ENCODE measurements at regions not wholly inside any gene's neighbourhood (a gene's known extent, or its start where the extent isn't known, plus 50 kb on each side); places are given as distances from the start of the nearest gene placed in this dataset.

GRCh38 chr14:85892251-85892650 is 362.3 kb downstream of the FLRT2 start:
- TF ChIP-seq FOXP2 (optimal IDR thresholded peaks at IDR 0.05; ENCODE audit: borderline replicate concordance, extremely low read depth, extremely low read length, insufficient read depth): no peak
- TF ChIP-seq TAF1 (IDR thresholded peaks at IDR 0.05; ENCODE audit: borderline replicate concordance, insufficient read depth, low read length): no peak
- TF ChIP-seq SIN3A (IDR thresholded peaks at IDR 0.05; ENCODE audit: borderline replicate concordance, insufficient read depth, low read length): no peak
- TF ChIP-seq, protein P1, sequence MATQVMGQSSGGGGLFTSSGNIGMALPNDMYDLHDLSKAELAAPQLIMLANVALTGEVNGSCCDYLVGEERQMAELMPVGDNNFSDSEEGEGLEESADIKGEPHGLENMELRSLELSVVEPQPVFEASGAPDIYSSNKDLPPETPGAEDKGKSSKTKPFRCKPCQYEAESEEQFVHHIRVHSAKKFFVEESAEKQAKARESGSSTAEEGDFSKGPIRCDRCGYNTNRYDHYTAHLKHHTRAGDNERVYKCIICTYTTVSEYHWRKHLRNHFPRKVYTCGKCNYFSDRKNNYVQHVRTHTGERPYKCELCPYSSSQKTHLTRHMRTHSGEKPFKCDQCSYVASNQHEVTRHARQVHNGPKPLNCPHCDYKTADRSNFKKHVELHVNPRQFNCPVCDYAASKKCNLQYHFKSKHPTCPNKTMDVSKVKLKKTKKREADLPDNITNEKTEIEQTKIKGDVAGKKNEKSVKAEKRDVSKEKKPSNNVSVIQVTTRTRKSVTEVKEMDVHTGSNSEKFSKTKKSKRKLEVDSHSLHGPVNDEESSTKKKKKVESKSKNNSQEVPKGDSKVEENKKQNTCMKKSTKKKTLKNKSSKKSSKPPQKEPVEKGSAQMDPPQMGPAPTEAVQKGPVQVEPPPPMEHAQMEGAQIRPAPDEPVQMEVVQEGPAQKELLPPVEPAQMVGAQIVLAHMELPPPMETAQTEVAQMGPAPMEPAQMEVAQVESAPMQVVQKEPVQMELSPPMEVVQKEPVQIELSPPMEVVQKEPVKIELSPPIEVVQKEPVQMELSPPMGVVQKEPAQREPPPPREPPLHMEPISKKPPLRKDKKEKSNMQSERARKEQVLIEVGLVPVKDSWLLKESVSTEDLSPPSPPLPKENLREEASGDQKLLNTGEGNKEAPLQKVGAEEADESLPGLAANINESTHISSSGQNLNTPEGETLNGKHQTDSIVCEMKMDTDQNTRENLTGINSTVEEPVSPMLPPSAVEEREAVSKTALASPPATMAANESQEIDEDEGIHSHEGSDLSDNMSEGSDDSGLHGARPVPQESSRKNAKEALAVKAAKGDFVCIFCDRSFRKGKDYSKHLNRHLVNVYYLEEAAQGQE (IDR thresholded peaks at IDR 0.05; ENCODE audit: insufficient read depth in 1 of 2, low read depth in 2 of 2, low read length in 2 of 2): no peak
- no peak for TF ChIP-seq POLR2AphosphoS5 (IDR thresholded peaks at IDR 0.05; ENCODE audit: low read depth, low read length)

- TF ChIP-seq, protein P1 (IDR thresholded peaks at IDR 0.05; ENCODE audit: insufficient read depth in 1 of 2, low read depth in 2 of 2, low read length in 2 of 2): no peak
Observed at GRCh38 chr14:85883966-85884365, 354.0 kb downstream of the FLRT2 start.

DNA sequence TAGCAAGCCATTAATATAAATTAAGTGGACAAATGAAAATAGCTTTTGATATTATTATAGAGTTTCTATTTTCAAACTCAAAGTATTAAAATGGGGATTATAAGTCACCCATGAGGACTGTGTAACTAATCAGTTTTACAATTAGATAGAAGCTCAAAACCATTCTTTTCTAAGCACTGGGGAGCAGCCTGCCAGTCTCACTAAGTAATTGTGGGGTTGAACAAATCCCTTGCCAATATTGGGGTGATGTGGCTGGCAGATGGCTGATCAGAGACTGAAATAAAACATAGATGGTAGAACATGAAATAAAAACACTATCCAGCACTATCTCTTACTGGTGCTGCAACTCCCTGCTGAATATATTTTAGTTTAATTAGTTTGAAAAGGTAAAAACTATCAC is 353.2 kb downstream of the FLRT2 start:
- TF ChIP-seq SIN3A (IDR thresholded peaks at IDR 0.05; ENCODE audit: borderline replicate concordance, insufficient read depth, low read length): no peak
- TF ChIP-seq, protein P1 (IDR thresholded peaks at IDR 0.05; ENCODE audit: insufficient read depth in 1 of 2, low read depth in 2 of 2, low read length in 2 of 2): no peak

GRCh38 chr14:85881935-85882334 is 352.0 kb downstream of the FLRT2 start:
- TF ChIP-seq SIN3A (IDR thresholded peaks at IDR 0.05; ENCODE audit: borderline replicate concordance, insufficient read depth, low read length) (no peak), TAF1 (IDR thresholded peaks at IDR 0.05; ENCODE audit: borderline replicate concordance, insufficient read depth, low read length) (no peak)
- TF ChIP-seq, protein P1 (IDR thresholded peaks at IDR 0.05; ENCODE audit: insufficient read depth in 1 of 2, low read depth in 2 of 2, low read length in 2 of 2): no peak

DNA sequence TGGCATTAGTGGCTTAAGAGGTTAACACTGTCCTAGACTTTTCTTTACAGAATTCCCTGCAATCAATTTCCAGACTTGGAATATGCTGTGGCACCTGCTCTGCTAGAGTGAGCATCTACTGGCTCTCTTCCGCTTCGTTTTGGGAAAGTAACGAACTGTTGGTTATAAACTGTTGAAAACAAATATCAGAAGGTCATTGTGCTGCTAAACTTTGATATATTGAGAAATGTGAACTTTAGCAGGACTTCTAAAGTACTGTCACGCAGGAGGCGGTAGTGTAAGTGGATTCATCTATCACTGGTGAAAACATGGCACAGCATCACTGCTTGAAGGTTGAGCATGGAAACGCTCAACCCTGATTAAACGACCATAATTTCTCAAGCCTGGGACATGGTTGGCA is 348.9 kb downstream of the FLRT2 start:
- TF ChIP-seq SIN3A (IDR thresholded peaks at IDR 0.05; ENCODE audit: borderline replicate concordance, insufficient read depth, low read length): no peak
- TF ChIP-seq FOXP2 (optimal IDR thresholded peaks at IDR 0.05; ENCODE audit: borderline replicate concordance, extremely low read depth, extremely low read length, insufficient read depth): no peak
- no peak for TF ChIP-seq POLR2AphosphoS5 (IDR thresholded peaks at IDR 0.05; ENCODE audit: low read depth, low read length)
- no peak for TF ChIP-seq TAF1 (IDR thresholded peaks at IDR 0.05; ENCODE audit: borderline replicate concordance, insufficient read depth, low read length)
- TF ChIP-seq, protein P1 (IDR thresholded peaks at IDR 0.05; ENCODE audit: insufficient read depth in 1 of 2, low read depth in 2 of 2, low read length in 2 of 2): no peak

Measured in PFSK-1 (cell line).